ENCODE measurements at regions not wholly inside any gene's neighbourhood (a gene's known extent, or its start where the extent isn't known, plus 50 kb on each side); places are given as distances from the start of the nearest gene placed in this dataset.

- H3K36me3 ChIP-seq, result no peaks in the 10 kb centered on the region
- no peaks in the 10 kb centered on the region for H3K9me3 ChIP-seq
- no peaks in the 10 kb centered on the region for H3K27me3 ChIP-seq
- no peaks in the 10 kb centered on the region for H3K4me1 ChIP-seq
- intact Hi-C loops (cut with DNase I), result no loop called here
- 83 to 93% methylated on average over 7 of the region's 7 CpGs for WGBS, 2 donors
- no peak overlapping the region for H3K4me3 ChIP-seq (replicated peaks in 1 of 3)
- no peak overlapping the region for H3K27ac ChIP-seq
- no peak for TF ChIP-seq CTCF (IDR thresholded peaks at IDR 0.05)
- TF ChIP-seq POLR2A (IDR thresholded peaks at IDR 0.05), result no peak
- DNase-seq, result no peak
These were observed 970.2 kb upstream of the CELF2 start for GRCh38 chr10:10047426-10047825.

- intact Hi-C loops (cut with DNase I), result no loop called here
- H3K4me3 ChIP-seq (replicated peaks in 1 of 3), result no peak overlapping the region
- TF ChIP-seq POLR2A (IDR thresholded peaks at IDR 0.05) (no peak), CTCF (IDR thresholded peaks at IDR 0.05) (no peak)
These were observed 964.6 kb upstream of the CELF2 start for GRCh38 chr10:10053051-10053450.

GRCh38 chr10:10054466-10054865, 963.2 kb upstream of the CELF2 start:
- no peaks in the 10 kb centered on the region for H3K27me3 ChIP-seq
- H3K36me3 ChIP-seq, result no peaks in the 10 kb centered on the region
- no peak for DNase-seq
- no peaks in the 10 kb centered on the region for H3K4me1 ChIP-seq
- H3K27ac ChIP-seq, result no peak overlapping the region
- WGBS, 2 donors, result 82 to 88% methylated on average over 7 of the region's 7 CpGs
- intact Hi-C loops (cut with DNase I), result no loop called here
- no peaks in the 10 kb centered on the region for H3K9me3 ChIP-seq
- TF ChIP-seq POLR2A (IDR thresholded peaks at IDR 0.05) (no peak), CTCF (IDR thresholded peaks at IDR 0.05) (no peak)
- H3K4me3 ChIP-seq (replicated peaks in 1 of 3), result no peak overlapping the region

More at GRCh38 chr10:10053051-10053450, 964.6 kb upstream of the CELF2 start:
- no peaks in the 10 kb centered on the region for H3K9me3 ChIP-seq
- H3K36me3 ChIP-seq, result no peaks in the 10 kb centered on the region
- no peaks in the 10 kb centered on the region for H3K4me1 ChIP-seq
- whole genome bisulfite sequencing, 2 donors, result 77 to 83% methylated on average over 9 of the region's 9 CpGs
- H3K27ac ChIP-seq, result no peak overlapping the region
- no peak for DNase-seq
- H3K27me3 ChIP-seq, result no peaks in the 10 kb centered on the region

GRCh38 chr10:10055656-10056442, 961.8 kb upstream of the CELF2 start:
- Histone ChIP-seq H3K9me3 (no peaks in the 10 kb centered on the region), H3K36me3 (no peaks in the 10 kb centered on the region), H3K27ac (no peak overlapping the region), H3K27me3 (no peaks in the 10 kb centered on the region), H3K4me3 (replicated peaks in 1 of 3) (no peak overlapping the region), H3K4me1 (no peaks in the 10 kb centered on the region)
- no peak for TF ChIP-seq CTCF (IDR thresholded peaks at IDR 0.05)
- TF ChIP-seq POLR2A (IDR thresholded peaks at IDR 0.05), result no peak
- WGBS, 2 donors, result 70 to 74% methylated on average over 4 of the region's 4 CpGs
- DNase-seq, result no peak
- intact Hi-C loops (cut with DNase I), result no loop called here

GRCh38 chr10:10056961-10057360, 960.7 kb upstream of the CELF2 start:
- Histone ChIP-seq H3K27ac (no peak overlapping the region), H3K9me3 (no peaks in the 10 kb centered on the region), H3K4me1 (no peaks in the 10 kb centered on the region), H3K27me3 (no peaks in the 10 kb centered on the region), H3K36me3 (no peaks in the 10 kb centered on the region), H3K4me3 (replicated peaks in 1 of 3) (no peak overlapping the region)
- intact Hi-C loops (cut with DNase I), result no loop called here
- 74 to 80% methylated on average over 5 of the region's 5 CpGs for WGBS, 2 donors
- TF ChIP-seq CTCF (IDR thresholded peaks at IDR 0.05) (no peak), POLR2A (IDR thresholded peaks at IDR 0.05) (no peak)
- DNase-seq, result no peak

Data from thyroid gland (tissue), 4 donors.